B cell (primary cell): ENCODE measurements at regions not wholly inside any gene's neighbourhood (a gene's known extent, or its start where the extent isn't known, plus 50 kb on each side); places are given as distances from the start of the nearest gene placed in this dataset.

ENCODE experiments used
- ATAC-seq: fragments of 200-7000 bp; cut with Tn5 transposase; one replicate; pipeline ENCODE4 v1.10.0; 2021; ENCODE audit warnings: low read depth, mild to moderate bottlenecking, moderate number of reproducible peaks, moderate library complexity
- CTCF ChIA-PET: fragments of 350-600 bp; sonication (Branson Sonifier 250); formaldehyde crosslinking; loops from one replicate; lab custom pipeline; 2021; ENCODE audit warnings: antibody characterized with exemption, inconsistent platforms; lab: Charles Lee
- POLR2A ChIA-PET: fragments of 350-600 bp; sonication (Branson Sonifier 250); formaldehyde crosslinking; loops from one replicate; lab custom pipeline; 2021; ENCODE audit warnings: antibody characterized with exemption; lab: Charles Lee
- DNase-seq: peaks from one replicate; pipeline ENCODE4 v3.0.0; 2013
- H2AFZ ChIP-seq: 2 replicates; pipeline ENCODE4 v1.6.1; 2012; ENCODE audit warnings: mild to moderate bottlenecking, low read depth, low read length; ENCODE audit not compliant: insufficient read depth, poor library complexity, severe bottlenecking
- H3K27ac ChIP-seq, 2 donors: 1 replicate in 1 of 2; 2 replicates in 1 of 2; pipeline ENCODE4 v1.5.1; 2012 to 2013; ENCODE audit warnings: low read length in 2 of 2, mild to moderate bottlenecking in 2 of 2, moderate library complexity in 1 of 2
- H3K27me3 ChIP-seq, 4 experiments: fragments of 200-600 bp in 1 of 4; sonication (generic) in 1 of 4; replicated peaks in 1 of 4; 1 replicate in 2 of 4; 2 replicates in 2 of 4; pipeline versions ENCODE4 v1.6.1 to v1.7.0; 2013 to 2016; ENCODE audit warnings: low read length in 3 of 4, mild to moderate bottlenecking in 2 of 4, mixed read lengths in 1 of 4, moderate library complexity in 1 of 4; ENCODE audit not compliant: insufficient read depth in 4 of 4, control insufficient read depth in 3 of 4; ENCODE audit errors: control extremely low read depth in 1 of 4
- H3K36me3 ChIP-seq, 2 experiments: replicated peaks in 1 of 2; 1 replicate in 1 of 2; 2 replicates in 1 of 2; pipeline versions ENCODE4 v1.6.1 to v1.7.1; 2013; ENCODE audit warnings: low read length in 1 of 2; ENCODE audit not compliant: insufficient read depth in 2 of 2, control insufficient read depth in 1 of 2; ENCODE audit errors: control extremely low read depth in 1 of 2, extremely low read depth in 1 of 2
- H3K4me1 ChIP-seq, 2 donors: fragments of 200-600 bp in 1 of 2; sonication (generic) in 1 of 2; 1 replicate in 1 of 2; 2 replicates in 1 of 2; pipeline versions ENCODE4 v1.5.1 to v1.6.1; 2013 to 2017; ENCODE audit warnings: low read length in 2 of 2; ENCODE audit not compliant: control insufficient read depth in 2 of 2, insufficient read depth in 2 of 2
- H3K4me2 ChIP-seq: replicated peaks from 2 replicates; pipeline ENCODE3; 2012; ENCODE audit warnings: mild to moderate bottlenecking, low read depth, low read length; ENCODE audit not compliant: poor library complexity, severe bottlenecking
- H3K4me3 ChIP-seq, 5 experiments: fragments of 200-600 bp in 1 of 5; sonication (generic) in 1 of 5; 1 replicate in 3 of 5; 2 replicates in 2 of 5; pipeline versions ENCODE4 v1.5.1 to v1.7.0; 2011 to 2016; ENCODE audit warnings: low read length in 4 of 5, mild to moderate bottlenecking in 4 of 5, low read depth in 2 of 5, control low read depth in 1 of 5, moderate library complexity in 1 of 5; ENCODE audit not compliant: insufficient read depth in 1 of 5; ENCODE audit errors: control extremely low read depth in 1 of 5, extremely low read depth in 1 of 5
- H3K79me2 ChIP-seq: fragments of 200-600 bp; sonication (generic); one replicate; pipeline ENCODE4 v1.6.0; 2016; ENCODE audit warnings: low read length; ENCODE audit not compliant: control insufficient read depth, insufficient read depth
- H3K9ac ChIP-seq: fragments of 200-600 bp; sonication (generic); 2 replicates; pipeline ENCODE4 v1.6.1; 2017; ENCODE audit warnings: mild to moderate bottlenecking, low read length, moderate library complexity
- H3K9me3 ChIP-seq, 3 donors: one replicate each; pipeline versions ENCODE4 v1.6.1 to v1.7.1; 2013; ENCODE audit warnings: low read length in 2 of 3; ENCODE audit not compliant: control insufficient read depth in 2 of 3, insufficient read depth in 1 of 3; ENCODE audit errors: control extremely low read depth in 1 of 3
- H4K20me1 ChIP-seq: 2 replicates; pipeline ENCODE4 v1.6.0; 2012; ENCODE audit warnings: mild to moderate bottlenecking, low read length; ENCODE audit not compliant: insufficient read depth, control insufficient read depth, poor library complexity, severe bottlenecking
- H3K27ac Mint-ChIP-seq: one replicate; pipeline ENCODE4 v1.8.0; 2021; ENCODE audit warnings: mixed read lengths
- H3K27me3 Mint-ChIP-seq: one replicate; pipeline ENCODE4 v1.8.0; 2021; ENCODE audit warnings: mixed read lengths
- H3K4me1 Mint-ChIP-seq: one replicate; pipeline ENCODE4 v1.8.0; 2021; ENCODE audit warnings: mixed read lengths
- H3K4me3 Mint-ChIP-seq: one replicate; pipeline ENCODE4 v1.8.0; 2021; ENCODE audit warnings: mixed read lengths
- H3K9me3 Mint-ChIP-seq: one replicate; pipeline ENCODE4 v1.8.0; 2022; ENCODE audit warnings: mixed read lengths; ENCODE audit not compliant: insufficient read depth
- CTCF ChIP-seq: fragments of 200-600 bp; IDR thresholded peaks from one replicate; pipeline ENCODE4 v1.8.0; 2022; ENCODE audit warnings: antibody characterized with exemption, mild to moderate bottlenecking
- EZH2 ChIP-seq: IDR thresholded peaks from 2 replicates; pipeline ENCODE4 v1.6.1; 2012; ENCODE audit warnings: borderline replicate concordance, low read depth, mild to moderate bottlenecking, moderate library complexity, low read length; ENCODE audit not compliant: insufficient read depth, poor library complexity, severe bottlenecking
- WGBS: methylation state at CpG from one replicate; pipeline ENCODE4 v1.1.5; 2013; ENCODE audit warnings: missing lambda C conversion rate; ENCODE audit not compliant: insufficient coverage; 5-methylcytosine and 5-hydroxymethylcytosine counted together
- intact Hi-C: fragments of 100-400 bp; cut with micrococcal nuclease; formaldehyde crosslinking; loops from one replicate; pipeline ENCODE4 v1.10.0; 2022

DNA sequence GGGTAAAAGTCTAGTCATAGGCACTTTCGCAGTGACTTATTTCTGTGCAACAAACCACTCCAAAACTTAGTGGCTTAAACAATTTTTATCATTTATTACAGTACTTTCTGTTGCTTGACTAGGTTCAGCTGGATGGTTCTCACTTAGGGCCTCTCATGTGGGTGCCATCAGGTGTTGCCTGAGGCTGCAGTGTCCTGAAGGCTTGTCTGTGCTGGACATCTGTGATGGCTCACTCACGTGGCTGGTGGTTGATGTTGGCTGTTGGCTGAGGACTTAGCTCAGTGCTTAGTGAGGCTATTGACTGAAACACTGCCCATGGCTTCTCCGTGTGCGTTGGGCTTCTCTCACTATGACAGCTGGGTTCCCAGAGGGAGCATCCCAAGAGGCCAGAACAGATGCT lies 81.4 kb upstream of the GCFC2 start:
- Mint-ChIP-seq H3K4me3 (no peak overlapping the region), H3K9me3 (no peaks in the 10 kb centered on the region), H3K4me1 (no peaks in the 10 kb centered on the region), H3K27ac (no peak overlapping the region), H3K27me3 (peaks cover 9% of the 10 kb centered on the region)
- Histone ChIP-seq H3K9ac (no peak overlapping the region), H2AFZ (no peak overlapping the region), H4K20me1 (no peaks in the 10 kb centered on the region), H3K9me3 (no peaks in the 10 kb centered on the region), H3K27me3 (no peaks in the 10 kb centered on the region), H3K36me3 (no peaks in the 10 kb centered on the region), H3K27ac (no peak overlapping the region), H3K4me3 (no peak overlapping the region), H3K79me2 (no peaks in the 10 kb centered on the region), H3K4me2 (no peak overlapping the region), H3K4me1 (no peaks in the 10 kb centered on the region)
- ChIA-PET CTCF (no interaction called here), POLR2A (no interaction called here)
- no peak for ATAC-seq
- TF ChIP-seq CTCF (no peak), EZH2 (no peak)
- intact Hi-C loops = no loop called here
- no peak for DNase-seq
- WGBS = 96% methylated on average over 3 of the region's 4 CpGs

DNA sequence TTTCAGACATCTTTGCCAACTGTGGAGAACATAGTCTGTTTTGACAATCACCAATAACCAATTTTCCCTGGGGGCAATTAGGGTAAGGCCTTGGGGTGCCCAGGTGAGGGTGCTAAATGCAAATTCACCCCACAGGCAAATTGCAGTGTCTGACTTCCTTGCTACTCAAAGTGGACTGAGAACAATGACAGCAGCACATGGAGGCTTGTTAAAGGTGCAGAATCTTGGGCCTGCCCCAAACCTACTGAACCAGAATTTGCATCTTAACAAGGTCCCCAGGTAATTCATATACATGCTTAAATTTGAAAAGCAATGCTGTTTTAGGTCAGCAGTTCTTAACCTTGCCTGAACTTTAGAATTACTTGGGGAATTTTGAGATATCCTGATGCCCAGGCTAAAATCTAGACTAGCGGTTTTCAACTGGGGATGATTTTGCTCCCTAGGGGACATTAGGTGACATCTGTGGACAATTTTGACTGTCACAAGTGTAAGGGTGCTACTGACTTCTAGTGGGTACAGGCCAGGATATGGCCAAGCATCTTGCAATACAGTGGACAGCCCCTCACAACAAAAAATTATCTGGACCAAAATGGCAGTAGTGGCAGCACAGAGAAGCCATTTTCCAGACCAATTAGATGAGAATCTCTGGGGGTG lies 80.2 kb upstream of the GCFC2 start:
- Histone ChIP-seq H3K4me3 (no peak overlapping the region), H3K79me2 (no peaks in the 10 kb centered on the region), H3K36me3 (no peaks in the 10 kb centered on the region), H3K4me2 (no peak overlapping the region), H3K9ac (no peak overlapping the region), H3K4me1 (no peaks in the 10 kb centered on the region), H2AFZ (no peak overlapping the region), H3K9me3 (no peaks in the 10 kb centered on the region), H4K20me1 (no peaks in the 10 kb centered on the region), H3K27ac (no peak overlapping the region), H3K27me3 (peaks cover 0 to 3% (median 0%) of the 10 kb centered on the region in 4 experiments)
- intact Hi-C loops = no loop called here
- Mint-ChIP-seq H3K27me3 (peaks cover 13% of the 10 kb centered on the region), H3K9me3 (no peaks in the 10 kb centered on the region), H3K27ac (no peak overlapping the region), H3K4me1 (no peaks in the 10 kb centered on the region), H3K4me3 (no peak overlapping the region)
- ATAC-seq (no peak), DNase-seq (no peak)
- WGBS = 100% methylated on average over 1 of the region's 1 CpG
- POLR2A ChIA-PET = no interaction called here
- CTCF ChIA-PET = no interaction called here
- TF ChIP-seq CTCF = no peak
